ENCODE measurements at regions not wholly inside any gene's neighbourhood (a gene's known extent, or its start where the extent isn't known, plus 50 kb on each side); places are given as distances from the start of the nearest gene placed in this dataset.
A peak's percentile ranks its signal among the peaks of the same experiment; 100 is the strongest.
"Not testable (repeated sequence)": the region's sequence is repeated elsewhere in the genome, so short reads cannot be mapped to it uniquely, and the experiment has no call there.

DNA sequence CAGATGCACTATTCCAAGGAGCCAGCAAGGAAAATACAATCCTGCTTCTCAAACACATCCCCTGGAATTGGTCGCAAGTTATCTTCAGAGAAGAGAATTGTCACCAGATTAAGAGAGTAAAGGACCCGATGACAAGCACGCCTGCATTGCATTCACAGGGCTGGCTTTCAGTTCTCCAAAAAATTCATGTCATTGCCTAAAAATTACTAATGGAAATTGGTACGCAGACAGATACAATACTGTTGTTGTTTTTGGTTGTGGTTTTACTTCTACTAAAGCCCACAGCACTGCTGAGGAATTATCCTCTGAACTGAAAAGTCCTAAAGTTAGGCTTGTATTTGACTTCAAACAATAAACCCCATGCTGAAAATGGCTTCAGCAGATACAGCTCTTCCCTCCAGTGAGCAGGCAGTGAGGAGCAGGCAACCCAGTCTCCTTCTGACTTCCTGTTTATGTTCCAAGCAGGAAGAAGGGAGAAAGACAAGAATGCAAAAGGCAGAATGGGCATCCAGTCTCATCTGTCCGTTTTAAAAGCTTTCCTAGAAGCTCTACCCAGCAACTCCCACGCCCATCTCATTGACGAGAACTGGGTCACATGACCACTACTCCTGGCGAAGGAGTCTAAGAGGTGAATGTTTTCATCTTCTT is 80.6 kb upstream of the ZNF366 start:
- H3K27me3 ChIP-seq: no peaks in the 10 kb centered on the region
- DNase-seq (ENCODE audit: low read depth in 1 of 2, low spot score in 1 of 2): peak in 1 of 2 donors; percentile 44
- TF ChIP-seq, protein P1, sequence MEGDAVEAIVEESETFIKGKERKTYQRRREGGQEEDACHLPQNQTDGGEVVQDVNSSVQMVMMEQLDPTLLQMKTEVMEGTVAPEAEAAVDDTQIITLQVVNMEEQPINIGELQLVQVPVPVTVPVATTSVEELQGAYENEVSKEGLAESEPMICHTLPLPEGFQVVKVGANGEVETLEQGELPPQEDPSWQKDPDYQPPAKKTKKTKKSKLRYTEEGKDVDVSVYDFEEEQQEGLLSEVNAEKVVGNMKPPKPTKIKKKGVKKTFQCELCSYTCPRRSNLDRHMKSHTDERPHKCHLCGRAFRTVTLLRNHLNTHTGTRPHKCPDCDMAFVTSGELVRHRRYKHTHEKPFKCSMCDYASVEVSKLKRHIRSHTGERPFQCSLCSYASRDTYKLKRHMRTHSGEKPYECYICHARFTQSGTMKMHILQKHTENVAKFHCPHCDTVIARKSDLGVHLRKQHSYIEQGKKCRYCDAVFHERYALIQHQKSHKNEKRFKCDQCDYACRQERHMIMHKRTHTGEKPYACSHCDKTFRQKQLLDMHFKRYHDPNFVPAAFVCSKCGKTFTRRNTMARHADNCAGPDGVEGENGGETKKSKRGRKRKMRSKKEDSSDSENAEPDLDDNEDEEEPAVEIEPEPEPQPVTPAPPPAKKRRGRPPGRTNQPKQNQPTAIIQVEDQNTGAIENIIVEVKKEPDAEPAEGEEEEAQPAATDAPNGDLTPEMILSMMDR (IDR thresholded peaks at IDR 0.05; ENCODE audit: low read depth, low read length): no peak
- no peak overlapping the region for H3K27ac ChIP-seq
- peaks cover 10% of the 10 kb centered on the region for H3K4me1 ChIP-seq (ENCODE audit: low read depth)
- H3K36me3 ChIP-seq: no peaks in the 10 kb centered on the region
- H3K9me3 ChIP-seq (ENCODE audit: low read depth): no peaks in the 10 kb centered on the region
- H3K4me3 ChIP-seq: no peak overlapping the region

- TF ChIP-seq, protein P1 (IDR thresholded peaks at IDR 0.05; ENCODE audit: low read depth, low read length): no peak
- no peaks in the 10 kb centered on the region for H3K27me3 ChIP-seq
- no peaks in the 10 kb centered on the region for H3K9me3 ChIP-seq (ENCODE audit: low read depth)
- DNase-seq (ENCODE audit: low read depth in 1 of 2, low spot score in 1 of 2): peak in 1 of 2 donors; percentile 66
- H3K4me3 ChIP-seq: no peak overlapping the region
- peaks cover 10% of the 10 kb centered on the region for H3K4me1 ChIP-seq (ENCODE audit: low read depth)
- no peaks in the 10 kb centered on the region for H3K36me3 ChIP-seq
- no peak overlapping the region for H3K27ac ChIP-seq
Measured at GRCh38 chr5:72586788-72587530, 79.7 kb upstream of the ZNF366 start.

DNA sequence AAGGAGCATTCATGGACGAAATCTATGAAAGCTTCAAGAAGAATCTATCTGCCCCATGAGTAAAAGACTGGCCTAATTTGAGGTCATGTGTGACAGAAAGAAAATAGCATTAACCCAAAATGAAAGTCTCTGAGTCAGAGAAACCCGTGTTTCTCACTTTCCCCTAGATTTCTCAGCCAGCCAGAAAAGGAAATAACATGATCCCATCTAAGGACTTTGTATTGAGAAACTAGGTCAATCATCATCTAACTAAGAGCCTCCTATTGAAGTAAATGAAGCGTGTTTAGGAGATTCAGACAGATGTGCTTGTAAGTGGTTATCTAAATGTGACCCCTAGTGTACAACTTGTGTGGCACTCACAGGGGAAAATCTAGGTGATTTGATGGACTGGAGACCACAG is 77.3 kb upstream of the ZNF366 start:
- H3K27me3 ChIP-seq: no peaks in the 10 kb centered on the region
- no peak overlapping the region for H3K4me3 ChIP-seq
- peaks cover 10% of the 10 kb centered on the region for H3K4me1 ChIP-seq (ENCODE audit: low read depth)
- DNase-seq (ENCODE audit: low read depth in 1 of 2, low spot score in 1 of 2): peak in 1 of 2 donors; percentile 54
- H3K27ac ChIP-seq: no peak overlapping the region
- H3K36me3 ChIP-seq: no peaks in the 10 kb centered on the region
- TF ChIP-seq, protein P1 (IDR thresholded peaks at IDR 0.05; ENCODE audit: low read depth, low read length): no peak
- H3K9me3 ChIP-seq (ENCODE audit: low read depth): no peaks in the 10 kb centered on the region

- not testable (repeated sequence) for H3K9me3 ChIP-seq (ENCODE audit: low read depth); H3K4me3 ChIP-seq; H3K36me3 ChIP-seq; H3K27me3 ChIP-seq; H3K4me1 ChIP-seq (ENCODE audit: low read depth); H3K27ac ChIP-seq; DNase-seq (ENCODE audit: low read depth in 1 of 2, low spot score in 1 of 2)
Measured at GRCh38 chr5:72579290-72579689, 72.1 kb upstream of the ZNF366 start.

DNA sequence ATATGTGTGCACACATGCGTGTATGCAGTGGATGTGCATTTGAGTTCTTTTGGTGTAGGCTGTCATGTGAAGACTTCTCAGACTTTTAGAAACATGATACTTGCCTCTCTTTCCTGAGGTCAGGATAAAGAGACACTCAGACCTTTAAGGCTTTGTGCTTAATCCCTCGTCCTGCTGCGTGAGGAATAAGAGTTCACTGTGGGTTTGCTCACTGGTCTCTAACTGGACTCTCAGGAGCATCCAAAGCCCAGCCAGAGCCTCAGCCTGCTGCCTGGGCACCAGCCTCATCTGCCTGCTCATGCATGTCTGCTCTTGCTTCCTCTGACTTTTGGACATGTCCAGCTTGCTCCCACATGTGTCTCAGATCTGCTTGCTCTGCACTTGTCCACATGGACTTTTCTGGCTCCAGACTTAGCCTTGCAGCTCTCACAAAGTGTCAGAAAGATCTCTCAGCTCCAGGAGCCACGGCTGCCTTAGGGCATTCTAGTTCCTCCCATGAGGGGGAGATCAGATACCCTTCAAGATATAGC is 65.1 kb upstream of the ZNF366 start:
- Histone ChIP-seq H3K4me1 (ENCODE audit: low read depth) (peaks cover 10% of the 10 kb centered on the region), H3K36me3 (no peaks in the 10 kb centered on the region), H3K27ac (no peak overlapping the region), H3K4me3 (no peak overlapping the region), H3K27me3 (no peaks in the 10 kb centered on the region), H3K9me3 (ENCODE audit: low read depth) (no peaks in the 10 kb centered on the region)
- TF ChIP-seq, protein P1 (IDR thresholded peaks at IDR 0.05; ENCODE audit: low read depth, low read length): no peak
- no peak for DNase-seq (ENCODE audit: low read depth in 1 of 2, low spot score in 1 of 2)

DNA sequence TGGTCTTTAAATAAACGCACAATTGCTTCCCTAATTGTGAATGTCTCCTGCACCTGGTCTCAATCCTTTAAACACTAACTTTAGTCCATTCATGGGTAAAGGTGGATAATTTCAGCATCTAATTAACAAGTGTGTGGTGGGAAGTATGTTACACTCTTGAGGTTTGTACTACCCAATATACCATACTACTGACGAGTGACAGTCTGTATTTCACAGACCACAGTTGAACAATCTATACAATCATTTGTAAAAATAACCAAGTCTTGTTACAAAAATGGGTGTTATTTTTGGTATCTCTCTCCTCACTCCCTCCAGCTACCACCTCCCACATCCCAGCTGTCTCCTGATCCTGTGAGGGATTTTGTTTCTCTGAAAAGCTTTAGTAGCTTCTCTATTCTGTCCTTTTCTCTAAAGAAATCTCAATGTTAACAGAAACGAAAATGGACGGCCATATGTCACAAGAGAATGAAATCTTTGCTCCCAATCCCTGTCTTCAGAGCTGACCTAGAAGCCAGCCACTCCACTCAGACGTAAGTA is 62.3 kb upstream of the ZNF366 start:
- DNase-seq (ENCODE audit: low read depth in 1 of 2, low spot score in 1 of 2): no peak
- H3K4me3 ChIP-seq: no peak overlapping the region
- H3K27ac ChIP-seq: no peak overlapping the region
- H3K27me3 ChIP-seq: no peaks in the 10 kb centered on the region
- no peaks in the 10 kb centered on the region for H3K9me3 ChIP-seq (ENCODE audit: low read depth)
- peaks cover 10% of the 10 kb centered on the region for H3K4me1 ChIP-seq (ENCODE audit: low read depth)
- TF ChIP-seq, protein P1 (IDR thresholded peaks at IDR 0.05; ENCODE audit: low read depth, low read length): no peak
- H3K36me3 ChIP-seq: no peaks in the 10 kb centered on the region

Measured in cardiac muscle cell (in vitro differentiated cells and primary cell).